GM12891 (cell line): ENCODE measurements at regions not wholly inside any gene's neighbourhood (a gene's known extent, or its start where the extent isn't known, plus 50 kb on each side); places are given as distances from the start of the nearest gene placed in this dataset.

Experiments used
- POLR2A ChIP-seq: IDR thresholded peaks from 2 replicates; pipeline ENCODE4 v1.6.1; 2011; ENCODE audit warnings: low read depth, low read length, control low read depth
- POLR2AphosphoS5 ChIP-seq: IDR thresholded peaks from 2 replicates; pipeline ENCODE4 v1.6.1; 2011; ENCODE audit warnings: low read depth, low read length, control low read depth
- POU2F2 ChIP-seq: IDR thresholded peaks from 2 replicates; pipeline ENCODE4 v1.6.1; 2011; ENCODE audit warnings: low read depth, mild to moderate bottlenecking, control low read depth, low read length, moderate library complexity
- SPI1 ChIP-seq: IDR thresholded peaks from 2 replicates; pipeline ENCODE4 v1.6.1; 2011; ENCODE audit warnings: low read depth, low read length, control low read depth
- TAF1 ChIP-seq: IDR thresholded peaks from 2 replicates; pipeline ENCODE4 v1.6.1; 2011; ENCODE audit warnings: low read depth, low read length, control low read depth

- TF ChIP-seq POLR2A = no peak
- no peak for TF ChIP-seq POLR2AphosphoS5
- TF ChIP-seq TAF1 = no peak
- TF ChIP-seq SPI1 = no peak
- TF ChIP-seq POU2F2 = no peak
Measured at GRCh38 chr3:1664266-1664665, 434.4 kb upstream of the CNTN4 start.
